Breast epithelium (tissue), 4 donors: ENCODE measurements at regions not wholly inside any gene's neighbourhood (a gene's known extent, or its start where the extent isn't known, plus 50 kb on each side); places are given as distances from the start of the nearest gene placed in this dataset.

Experiments used
- DNase-seq, 2 donors: peaks; one replicate each; pipeline ENCODE4 v3.0.0-alpha.2; 2019; ENCODE audit warnings: low spot score in 2 of 2
- H3K27ac ChIP-seq, 2 donors: fragments of 200-600 bp; sonication (generic) in 1 of 2; one replicate each; pipeline ENCODE4 v1.5.1; 2016 to 2019; ENCODE audit warnings: mild to moderate bottlenecking in 1 of 2
- H3K27me3 ChIP-seq, 2 donors: fragments of 200-600 bp; sonication (generic) in 1 of 2; one replicate each; pipeline versions ENCODE4 v1.5.1 to v1.6.0; 2017 to 2019; ENCODE audit warnings: control low read depth in 1 of 2, mild to moderate bottlenecking in 1 of 2
- H3K36me3 ChIP-seq: fragments of 200-600 bp; one replicate; pipeline ENCODE4 v1.5.1; 2019
- H3K4me1 ChIP-seq, 2 donors: fragments of 200-600 bp; sonication (generic); one replicate each; pipeline ENCODE4 v1.5.1; 2016 to 2019; ENCODE audit warnings: control low read depth in 1 of 2
- H3K4me3 ChIP-seq, 3 donors: fragments of 200-600 bp; sonication (generic); 1 replicate in 2 of 3; 2 replicates in 1 of 3; pipeline ENCODE4 v1.5.1; 2016 to 2019; ENCODE audit warnings: mild to moderate bottlenecking in 3 of 3, moderate library complexity in 2 of 3
- H3K9me3 ChIP-seq, 2 donors: fragments of 200-600 bp; sonication (generic) in 1 of 2; one replicate each; pipeline ENCODE4 v1.5.1; 2016 to 2019; ENCODE audit warnings: control low read depth in 1 of 2
- POLR2A ChIP-seq: fragments of 450-650 bp; IDR thresholded peaks from one replicate; pipeline ENCODE4 v1.6.1; 2016; ENCODE audit warnings: antibody characterized with exemption, mild to moderate bottlenecking, moderate library complexity
- POLR2AphosphoS5 ChIP-seq, 3 donors: sonication (generic); formaldehyde crosslinking; IDR thresholded peaks; one replicate each; pipeline ENCODE4 v1.6.1; 2017; ENCODE audit warnings: antibody characterized with exemption in 3 of 3
- intact Hi-C: fragments of 100-400 bp; cut with DNase I; formaldehyde crosslinking; loops from one replicate; pipeline ENCODE4 v1.15.1; 2023; ENCODE audit warnings: low total_unique reads
- TF ChIP-seq, protein P1 (sequence below), 3 donors: fragments of 450-650 bp; IDR thresholded peaks; one replicate each; pipeline ENCODE4 v1.5.1; 2016 to 2017; ENCODE audit warnings: antibody characterized with exemption in 3 of 3, mild to moderate bottlenecking in 3 of 3, moderate library complexity in 3 of 3

DNA sequence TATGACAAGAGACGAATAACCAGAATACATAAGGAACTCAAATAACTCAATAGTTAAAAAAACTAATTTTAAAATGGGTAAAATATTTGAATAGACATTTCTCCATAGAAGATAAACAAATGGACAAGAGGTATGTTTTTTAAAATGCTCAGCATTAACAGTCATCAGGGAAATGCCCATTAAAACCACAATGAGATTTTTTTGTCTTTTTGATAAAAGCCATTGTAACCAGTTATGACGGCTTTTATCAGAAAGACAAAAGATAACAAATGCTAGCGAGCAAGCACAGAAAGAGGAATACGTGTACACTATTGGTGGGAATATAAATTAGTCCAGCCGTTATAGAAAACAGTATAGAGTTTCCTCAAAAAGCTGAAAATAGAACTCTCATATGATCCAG, 388.2 kb upstream of the INTU start:
- Histone ChIP-seq H3K4me3 (no peak overlapping the region), H3K36me3 (no peaks in the 10 kb centered on the region), H3K27me3 (no peaks in the 10 kb centered on the region), H3K9me3 (no peaks in the 10 kb centered on the region), H3K4me1 (no peaks in the 10 kb centered on the region), H3K27ac (no peak overlapping the region)
- intact Hi-C loops, result no loop called here
- no peak for TF ChIP-seq POLR2A
- no peak for DNase-seq

DNA sequence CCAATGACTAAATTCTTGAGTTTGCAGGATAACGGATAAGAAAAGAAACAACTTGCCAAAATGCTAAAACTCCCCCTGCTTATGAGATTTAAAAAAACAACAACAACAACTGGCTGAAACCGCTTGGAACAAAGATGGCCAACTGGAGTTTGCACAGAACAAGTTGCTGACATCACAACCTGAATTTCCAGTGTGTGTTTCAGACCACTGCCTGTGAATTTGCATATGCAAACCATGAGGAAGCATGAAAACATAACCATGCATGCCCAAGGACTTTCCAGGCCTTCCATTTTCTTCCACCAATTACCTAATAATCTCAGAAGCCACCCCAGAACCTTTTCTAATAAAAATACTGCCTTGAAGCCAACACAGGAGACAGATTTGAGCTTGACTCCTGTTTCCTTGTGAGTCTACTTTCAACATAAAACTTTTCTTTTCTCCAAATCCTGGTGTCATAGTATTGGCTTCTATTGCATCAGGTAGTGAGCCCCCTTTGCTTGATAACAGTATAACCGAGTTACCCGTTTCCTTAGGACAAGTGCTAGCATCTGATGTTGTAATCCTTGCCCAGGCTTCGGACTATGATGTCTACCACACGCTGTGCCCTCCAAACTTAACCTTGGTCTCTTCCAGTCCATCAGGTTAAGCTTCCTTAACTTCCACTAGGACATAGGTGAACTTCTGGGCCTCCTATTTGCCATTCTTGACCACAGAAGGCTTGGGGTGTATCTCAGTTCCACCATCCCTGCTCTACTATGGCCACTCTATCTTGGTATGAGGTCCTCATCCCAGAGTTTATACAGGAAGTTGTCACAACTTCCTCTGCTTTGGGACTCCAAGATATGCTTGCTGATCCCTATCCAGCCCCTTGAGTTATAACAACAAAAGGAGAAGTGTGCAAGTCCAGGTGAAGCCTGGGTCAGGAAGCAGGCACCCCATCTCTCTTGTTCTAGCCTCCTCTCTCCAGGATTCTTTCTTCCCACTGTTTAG, 385.5 kb upstream of the INTU start:
- no peaks in the 10 kb centered on the region for H3K36me3 ChIP-seq
- TF ChIP-seq, protein P1, sequence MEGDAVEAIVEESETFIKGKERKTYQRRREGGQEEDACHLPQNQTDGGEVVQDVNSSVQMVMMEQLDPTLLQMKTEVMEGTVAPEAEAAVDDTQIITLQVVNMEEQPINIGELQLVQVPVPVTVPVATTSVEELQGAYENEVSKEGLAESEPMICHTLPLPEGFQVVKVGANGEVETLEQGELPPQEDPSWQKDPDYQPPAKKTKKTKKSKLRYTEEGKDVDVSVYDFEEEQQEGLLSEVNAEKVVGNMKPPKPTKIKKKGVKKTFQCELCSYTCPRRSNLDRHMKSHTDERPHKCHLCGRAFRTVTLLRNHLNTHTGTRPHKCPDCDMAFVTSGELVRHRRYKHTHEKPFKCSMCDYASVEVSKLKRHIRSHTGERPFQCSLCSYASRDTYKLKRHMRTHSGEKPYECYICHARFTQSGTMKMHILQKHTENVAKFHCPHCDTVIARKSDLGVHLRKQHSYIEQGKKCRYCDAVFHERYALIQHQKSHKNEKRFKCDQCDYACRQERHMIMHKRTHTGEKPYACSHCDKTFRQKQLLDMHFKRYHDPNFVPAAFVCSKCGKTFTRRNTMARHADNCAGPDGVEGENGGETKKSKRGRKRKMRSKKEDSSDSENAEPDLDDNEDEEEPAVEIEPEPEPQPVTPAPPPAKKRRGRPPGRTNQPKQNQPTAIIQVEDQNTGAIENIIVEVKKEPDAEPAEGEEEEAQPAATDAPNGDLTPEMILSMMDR (IDR thresholded peaks at IDR 0.05), result no peak
- no peak for TF ChIP-seq POLR2A
- no peak for TF ChIP-seq POLR2AphosphoS5 (IDR thresholded peaks at IDR 0.05)
- no peaks in the 10 kb centered on the region for H3K4me1 ChIP-seq
- no peak overlapping the region for H3K27ac ChIP-seq
- no peak overlapping the region for H3K4me3 ChIP-seq
- intact Hi-C loops, result no loop called here
- no peaks in the 10 kb centered on the region for H3K27me3 ChIP-seq
- H3K9me3 ChIP-seq, result no peaks in the 10 kb centered on the region
- no peak for DNase-seq

DNA sequence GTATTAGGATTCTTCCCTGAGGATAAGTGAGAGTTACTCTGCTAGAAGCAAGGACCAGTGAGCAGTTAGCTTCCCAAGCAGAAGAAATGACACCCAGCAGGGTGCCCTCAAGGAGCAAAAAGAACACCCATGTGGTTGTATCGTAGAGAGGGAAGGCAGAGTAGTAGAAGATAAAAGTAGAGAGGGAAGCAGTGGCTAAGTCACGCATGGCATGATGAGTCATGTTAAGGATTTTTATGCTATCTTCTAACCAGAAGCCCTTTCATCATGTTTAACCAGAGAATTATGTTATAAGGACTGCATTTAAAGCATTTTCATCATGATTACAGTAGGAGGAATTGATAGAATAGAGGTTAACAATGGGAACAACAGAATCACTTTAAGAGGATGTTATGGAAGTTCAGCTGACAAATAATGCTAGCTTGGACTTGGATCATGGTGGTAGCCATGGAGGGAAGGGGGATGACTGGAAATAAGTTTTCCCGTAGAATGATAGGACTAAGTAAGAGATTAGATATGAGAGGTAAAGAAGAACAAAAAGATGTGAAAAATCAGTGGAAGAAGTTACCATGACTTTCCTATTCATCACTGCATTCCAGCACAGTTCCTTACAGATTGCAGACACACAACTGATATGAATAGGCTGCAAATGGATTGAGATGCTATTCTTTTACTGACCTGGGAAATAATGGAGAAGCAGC, 383.5 kb upstream of the INTU start:
- H3K4me3 ChIP-seq, result no peak overlapping the region
- no peaks in the 10 kb centered on the region for H3K9me3 ChIP-seq
- H3K4me1 ChIP-seq, result no peaks in the 10 kb centered on the region
- H3K27me3 ChIP-seq, result no peaks in the 10 kb centered on the region
- DNase-seq, result no peak
- TF ChIP-seq POLR2A (no peak), POLR2AphosphoS5 (IDR thresholded peaks at IDR 0.05) (no peak)
- TF ChIP-seq, protein P1 (IDR thresholded peaks at IDR 0.05), result no peak
- intact Hi-C loops, result no loop called here
- H3K36me3 ChIP-seq, result no peaks in the 10 kb centered on the region
- H3K27ac ChIP-seq, result no peak overlapping the region

DNA sequence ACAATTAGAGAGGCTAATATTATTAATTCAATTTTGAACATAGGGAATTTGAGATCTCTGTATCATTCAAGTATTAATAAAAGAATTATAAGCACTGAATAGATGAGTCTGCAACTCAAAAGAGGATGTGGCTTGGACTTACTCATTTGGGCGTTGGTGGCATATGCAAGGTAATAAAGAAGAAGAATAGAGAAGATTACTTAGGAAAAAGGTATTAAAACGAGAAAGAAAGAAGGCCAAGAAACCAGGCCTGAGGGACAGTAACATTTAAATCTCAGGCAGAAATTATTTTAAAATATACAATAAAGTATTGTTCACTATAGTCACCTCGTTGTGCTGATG, 383.0 kb upstream of the INTU start:
- DNase-seq, result no peak
- TF ChIP-seq, protein P1 (IDR thresholded peaks at IDR 0.05), result no peak
- TF ChIP-seq POLR2AphosphoS5 (IDR thresholded peaks at IDR 0.05) (no peak), POLR2A (no peak)
- H3K27ac ChIP-seq, result no peak overlapping the region
- H3K4me3 ChIP-seq, result no peak overlapping the region
- H3K9me3 ChIP-seq, result no peaks in the 10 kb centered on the region
- H3K36me3 ChIP-seq, result no peaks in the 10 kb centered on the region
- intact Hi-C loops, result no loop called here
- H3K4me1 ChIP-seq, result no peaks in the 10 kb centered on the region
- H3K27me3 ChIP-seq, result no peaks in the 10 kb centered on the region

DNA sequence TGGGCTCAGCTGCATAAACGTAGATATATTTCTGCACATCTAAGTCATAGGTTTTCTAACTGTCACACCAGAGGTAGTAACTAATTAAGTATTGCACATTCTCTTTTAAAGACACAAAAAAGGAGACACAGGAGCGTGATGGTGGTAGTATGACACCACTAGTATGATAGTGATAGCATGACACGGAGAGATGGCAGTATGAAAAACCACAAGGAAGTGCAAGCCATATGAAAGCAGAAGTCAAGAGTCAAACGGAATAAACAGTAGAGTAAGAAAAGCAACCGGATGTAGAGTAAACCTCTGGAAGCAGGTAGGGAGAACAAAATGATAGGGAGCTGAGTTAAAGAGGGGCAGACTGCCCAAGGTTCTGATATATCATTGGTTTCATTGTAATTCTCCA, 382.2 kb upstream of the INTU start:
- H3K27me3 ChIP-seq, result no peaks in the 10 kb centered on the region
- H3K36me3 ChIP-seq, result no peaks in the 10 kb centered on the region
- no peak for TF ChIP-seq POLR2AphosphoS5 (IDR thresholded peaks at IDR 0.05)
- intact Hi-C loops, result no loop called here
- no peak overlapping the region for H3K27ac ChIP-seq
- no peak overlapping the region for H3K4me3 ChIP-seq
- no peak for DNase-seq
- H3K4me1 ChIP-seq, result no peaks in the 10 kb centered on the region
- H3K9me3 ChIP-seq, result no peaks in the 10 kb centered on the region

DNA sequence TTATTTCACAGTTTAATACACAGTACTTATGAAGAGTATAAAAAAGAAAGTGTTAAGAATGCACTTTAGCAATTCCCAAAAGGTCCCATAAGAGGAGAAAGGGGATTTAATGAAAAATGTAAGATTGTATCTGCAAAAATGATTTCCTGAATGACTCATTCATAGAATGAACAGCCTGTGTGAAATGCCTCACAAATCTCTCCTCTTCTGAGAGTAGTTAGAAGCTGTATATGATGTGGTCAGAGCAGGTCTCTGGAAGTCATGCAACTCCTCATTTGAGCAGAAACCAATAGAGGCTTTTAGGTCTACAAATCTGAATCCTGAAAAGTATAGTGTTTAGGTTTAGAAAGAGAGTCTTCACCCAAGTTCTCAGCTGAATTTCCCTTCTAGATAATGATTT, 381.3 kb upstream of the INTU start:
- intact Hi-C loops, result no loop called here

More for the DNA sequence above, 381.3 kb upstream of the INTU start:
- no peaks in the 10 kb centered on the region for H3K4me1 ChIP-seq
- no peaks in the 10 kb centered on the region for H3K36me3 ChIP-seq
- DNase-seq, result no peak
- H3K9me3 ChIP-seq, result no peaks in the 10 kb centered on the region
- TF ChIP-seq, protein P1 (IDR thresholded peaks at IDR 0.05), result no peak
- TF ChIP-seq POLR2AphosphoS5 (IDR thresholded peaks at IDR 0.05) (no peak), POLR2A (no peak)
- H3K4me3 ChIP-seq, result no peak overlapping the region
- H3K27ac ChIP-seq, result no peak overlapping the region
- H3K27me3 ChIP-seq, result no peaks in the 10 kb centered on the region
